GM18505 (cell line): ENCODE measurements at regions not wholly inside any gene's neighbourhood (a gene's known extent, or its start where the extent isn't known, plus 50 kb on each side); places are given as distances from the start of the nearest gene placed in this dataset.

Experiments used
- ATAC-seq: cut with Tn5 transposase; IDR thresholded peaks from one replicate; pipeline ENCODE4 v1.9.1; 2021; ENCODE audit not compliant: unreplicated experiment
- POLR2A ChIP-seq: IDR thresholded peaks from 4 replicates; pipeline ENCODE4 v1.6.1; 2011; ENCODE audit warnings: borderline replicate concordance; ENCODE audit not compliant: insufficient read depth, insufficient read length; ENCODE audit errors: extremely low read depth

DNA sequence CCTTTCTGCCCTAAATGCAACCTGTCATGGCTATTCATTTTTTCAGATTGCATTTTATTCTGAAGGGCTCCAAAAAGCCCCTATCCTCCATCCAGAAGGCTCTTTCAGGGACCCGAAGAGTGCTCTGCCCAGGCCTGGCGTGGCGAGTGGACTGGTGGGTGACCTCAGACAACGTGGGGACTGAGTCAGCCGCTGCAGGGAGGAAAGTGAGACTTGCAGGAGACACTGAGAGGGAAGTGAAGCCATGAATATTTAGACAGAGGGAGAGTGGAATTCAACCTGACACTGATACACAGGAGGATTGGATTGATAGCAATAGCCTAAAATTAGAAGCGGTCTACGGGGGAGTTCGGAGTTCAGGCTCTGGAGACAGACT lies 63.6 kb upstream of the SIX2 start:
- no peak for ATAC-seq
- TF ChIP-seq POLR2A = no peak

DNA sequence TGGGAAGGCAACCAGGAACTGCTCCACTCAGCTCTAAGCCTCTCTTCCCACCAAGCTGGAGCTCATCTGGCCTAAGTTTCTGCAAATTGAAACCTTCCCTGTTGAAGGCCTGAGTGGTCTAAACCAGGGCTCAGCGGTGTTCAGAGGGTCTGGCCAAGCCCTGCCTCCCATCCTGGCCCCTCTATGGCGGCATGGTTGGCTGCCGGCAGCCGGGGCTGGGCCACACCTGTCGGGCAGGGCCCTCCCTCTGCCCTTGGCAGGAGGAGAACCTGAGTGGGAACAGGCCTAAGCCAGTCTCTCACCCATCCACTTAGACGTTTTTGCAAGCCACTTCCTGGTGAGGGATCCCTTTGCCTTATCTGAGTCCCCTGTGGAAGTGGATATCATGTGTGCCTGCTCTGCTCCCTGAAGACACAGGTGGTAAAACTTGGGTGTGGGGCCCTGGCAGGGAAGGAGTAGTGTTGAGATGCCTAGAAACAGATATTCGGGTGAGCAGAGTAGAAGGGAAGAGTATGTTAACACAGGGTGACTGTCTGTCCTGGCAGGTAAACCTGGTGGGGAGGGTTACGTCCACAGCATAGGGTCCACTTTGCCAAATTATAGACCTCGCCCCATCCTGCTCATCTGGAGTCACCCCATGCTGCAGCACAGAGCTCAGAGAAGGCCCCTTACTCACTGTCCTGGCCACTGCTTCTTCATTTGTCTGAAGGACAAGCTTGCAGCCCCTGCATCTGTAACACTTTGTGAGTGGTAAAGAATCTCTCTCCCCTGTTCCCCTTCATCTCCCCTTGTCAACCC lies 63.0 kb upstream of the SIX2 start:
- ATAC-seq = no peak
- no peak for TF ChIP-seq POLR2A

DNA sequence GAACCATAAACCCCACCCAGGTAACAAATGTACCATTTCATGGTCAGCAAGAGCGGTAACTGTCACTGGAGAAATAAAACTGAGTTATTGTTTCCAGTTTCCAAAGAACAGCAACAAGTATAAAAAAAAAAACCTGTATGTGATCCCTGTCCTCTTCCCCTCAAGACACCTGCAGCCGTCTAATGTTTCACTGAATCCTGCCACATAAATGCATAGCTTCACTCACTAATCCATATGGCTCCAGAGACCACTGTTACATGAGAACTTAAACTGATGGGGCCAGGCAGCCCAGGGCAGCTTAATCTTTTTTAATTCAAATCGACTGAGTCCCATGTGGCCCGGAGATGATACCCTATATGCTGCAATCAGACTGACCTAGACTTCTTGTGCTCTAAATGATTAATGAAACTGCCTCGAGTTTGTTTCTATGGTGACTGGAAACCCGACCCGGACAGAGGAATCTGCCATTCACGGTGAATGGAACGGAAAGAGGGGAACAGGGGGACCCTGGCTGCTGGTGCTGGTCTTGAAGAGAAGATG lies 60.9 kb upstream of the SIX2 start:
- ATAC-seq = no peak
- no peak for TF ChIP-seq POLR2A

DNA sequence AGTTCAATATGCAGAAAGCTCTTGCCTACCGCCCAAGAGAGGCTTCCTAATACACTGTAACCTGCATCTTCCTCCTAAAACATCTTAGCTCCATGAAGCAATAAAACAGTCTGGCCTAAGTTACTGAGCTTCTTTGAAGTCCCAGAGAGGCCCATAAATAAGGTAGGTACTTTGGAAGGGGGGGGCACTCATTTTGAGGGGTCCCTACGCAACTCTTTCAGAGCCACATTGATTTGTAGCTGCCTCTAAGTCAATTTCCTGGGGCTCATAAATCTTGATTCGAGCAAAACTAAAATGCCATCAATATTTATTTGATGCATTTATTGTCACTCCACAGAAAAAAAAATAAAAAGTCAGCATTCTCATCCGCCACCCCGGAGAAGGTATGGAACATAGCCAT lies 60.4 kb upstream of the SIX2 start:
- no peak for ATAC-seq
- TF ChIP-seq POLR2A = no peak

DNA sequence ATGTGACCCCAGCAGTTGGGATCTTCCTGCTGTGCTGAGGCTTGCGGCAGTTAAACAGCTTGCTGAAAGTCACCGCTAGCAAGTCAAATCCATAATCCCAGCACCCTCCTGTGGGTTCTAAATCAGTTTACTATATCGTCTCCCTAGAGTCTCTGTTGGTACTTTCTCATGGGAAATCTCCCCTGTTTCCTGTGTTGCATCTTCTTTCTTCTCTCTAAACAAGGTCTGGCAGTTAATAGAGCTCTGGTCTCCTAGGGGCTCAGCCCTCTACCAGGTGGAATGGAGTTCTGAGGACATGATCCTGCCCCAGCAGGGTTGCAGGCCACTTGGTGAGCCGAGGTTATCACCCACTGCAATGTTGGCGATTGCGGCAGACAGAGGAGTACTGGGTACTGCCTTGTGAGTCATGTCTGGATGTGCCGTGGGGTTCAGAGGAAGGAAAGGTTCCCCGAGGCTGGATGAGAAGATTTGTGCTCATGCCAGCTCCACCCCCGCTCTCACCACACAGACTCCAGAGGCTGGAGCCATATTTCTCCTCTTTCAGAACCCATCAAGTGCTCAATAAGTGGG lies 59.4 kb upstream of the SIX2 start:
- no peak for ATAC-seq

DNA sequence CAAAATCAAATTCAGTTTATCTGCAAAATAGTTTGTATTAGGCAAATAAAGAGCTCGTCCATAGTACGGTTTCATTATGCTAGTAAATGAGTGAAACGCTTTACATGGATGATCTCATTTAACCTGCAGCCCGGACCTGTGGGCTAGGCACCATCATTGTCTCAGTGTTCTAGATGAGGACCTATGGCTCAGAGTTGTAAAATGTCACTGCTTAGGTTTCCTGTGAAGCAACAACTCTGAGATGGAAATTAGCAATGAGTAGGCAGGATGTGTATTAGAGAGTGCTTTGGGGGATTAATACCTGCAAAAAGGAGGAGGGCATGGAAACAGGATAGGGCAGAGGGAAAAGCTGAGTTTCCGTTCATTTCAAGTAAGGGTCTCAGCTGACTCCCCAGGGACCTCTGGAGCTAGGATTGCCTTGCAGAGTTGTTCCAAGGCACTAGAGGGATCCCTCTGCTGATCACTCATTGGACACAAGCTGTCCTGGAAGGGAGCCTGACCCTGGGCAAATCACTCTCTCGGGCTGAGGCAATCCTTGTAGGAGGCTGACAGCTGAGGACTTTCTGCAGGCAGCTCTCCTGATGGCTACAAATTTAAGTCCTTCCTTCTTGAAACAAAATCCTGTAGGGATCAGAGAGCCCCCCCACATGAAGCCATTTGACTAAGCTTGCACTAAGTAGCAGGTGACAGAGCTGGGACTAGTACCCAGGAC lies 58.8 kb upstream of the SIX2 start:
- no peak for TF ChIP-seq POLR2A
- ATAC-seq = no peak

More for the DNA sequence above, 59.4 kb upstream of the SIX2 start:
- no peak for TF ChIP-seq POLR2A
